Fibroblast of lung (primary cell): ENCODE measurements at regions not wholly inside any gene's neighbourhood (a gene's known extent, or its start where the extent isn't known, plus 50 kb on each side); places are given as distances from the start of the nearest gene placed in this dataset.

Experiments
- CTCF ChIP-seq, 2 donors: IDR thresholded peaks in 1 of 2; conservative IDR thresholded peaks in 1 of 2; 1 replicate in 1 of 2; 2 replicates in 1 of 2; pipeline ENCODE4 v1.5.1; 2011 to 2012; ENCODE audit warnings: low read length in 2 of 2, control low read depth in 1 of 2, inconsistent platforms in 1 of 2, low read depth in 1 of 2, mild to moderate bottlenecking in 1 of 2
- EZH2 ChIP-seq: IDR thresholded peaks from 2 replicates; pipeline ENCODE4 v1.5.1; 2012; ENCODE audit warnings: low read length, control low read depth, mild to moderate bottlenecking; ENCODE audit errors: missing control alignments

GRCh38 chr6:137332637-137333280 is 113.6 kb upstream of the IFNGR1 start:
- TF ChIP-seq CTCF (conservative IDR thresholded peaks at IDR 0.05 in 1 of 2, IDR thresholded peaks at IDR 0.05 in 1 of 2; ENCODE audit: low read depth in 1 of 2, low read length in 2 of 2) (no peak), EZH2 (no peak)
